Ectodermal cell (in vitro differentiated cells): ENCODE measurements at regions not wholly inside any gene's neighbourhood (a gene's known extent, or its start where the extent isn't known, plus 50 kb on each side); places are given as distances from the start of the nearest gene placed in this dataset.

ENCODE experiments used
- H3K27ac ChIP-seq: 2 replicates; pipeline ENCODE4 v1.7.0; 2013; ENCODE audit warnings: mild to moderate bottlenecking, low read depth, low read length; ENCODE audit not compliant: insufficient read depth, poor library complexity, severe bottlenecking
- H3K27me3 ChIP-seq: 2 replicates; pipeline ENCODE4 v1.7.0; 2013; ENCODE audit warnings: mild to moderate bottlenecking, low read length; ENCODE audit not compliant: insufficient read depth, control insufficient read depth, poor library complexity, severe bottlenecking
- H3K36me3 ChIP-seq: one replicate; pipeline ENCODE4 v1.7.0; 2013; ENCODE audit warnings: low read length; ENCODE audit not compliant: control insufficient read depth, insufficient read depth
- H3K4me1 ChIP-seq: one replicate; pipeline ENCODE4 v1.7.0; 2013; ENCODE audit warnings: low read length; ENCODE audit not compliant: control insufficient read depth, insufficient read depth
- H3K4me3 ChIP-seq: 2 replicates; pipeline ENCODE4 v1.7.0; 2013; ENCODE audit warnings: low read depth, low read length, control low read depth; ENCODE audit not compliant: insufficient read depth
- H3K9me3 ChIP-seq: 2 replicates; pipeline ENCODE4 v1.7.0; 2013; ENCODE audit warnings: mild to moderate bottlenecking, low read length, moderate library complexity; ENCODE audit not compliant: control insufficient read depth
- WGBS, 2 experiments: methylation state at CpG; one replicate each; pipeline ENCODE4 v1.1.7; 2013; ENCODE audit warnings: missing lambda C conversion rate in 2 of 2; 5-methylcytosine and 5-hydroxymethylcytosine counted together

DNA sequence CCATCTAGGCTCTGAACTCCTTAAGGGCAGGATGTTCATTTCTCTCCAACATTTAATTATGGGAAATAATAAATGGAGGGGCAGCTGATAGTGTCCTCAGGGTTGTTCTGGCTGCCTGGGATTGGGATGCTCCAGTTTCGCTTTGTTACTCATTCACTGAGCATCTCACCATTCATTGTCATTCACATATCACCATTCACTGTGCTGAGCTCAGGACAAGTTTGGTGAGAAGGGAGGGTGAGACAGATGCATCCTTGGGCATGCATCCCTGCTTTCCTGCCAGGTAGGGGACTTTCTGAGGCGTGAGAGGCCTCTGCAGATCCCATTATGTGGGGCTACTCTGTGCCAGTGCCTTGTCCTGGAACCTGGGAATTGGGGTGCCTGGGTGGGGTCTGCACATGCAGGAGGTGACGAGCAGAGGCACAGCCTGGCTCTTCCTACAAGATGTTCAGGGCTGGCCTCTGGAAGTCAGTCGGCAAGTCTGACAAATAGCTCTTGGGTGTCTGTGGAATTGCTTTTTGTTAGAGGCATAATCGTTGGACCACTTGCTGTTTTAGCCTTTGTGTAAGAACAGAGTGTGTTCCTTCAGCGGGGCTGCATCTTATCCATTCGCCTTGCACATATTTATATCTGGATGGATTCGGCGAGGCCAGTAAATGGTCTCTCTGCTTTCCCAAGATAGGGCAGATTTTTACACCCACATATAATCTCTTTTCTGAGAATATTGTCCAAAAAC lies 323.2 kb upstream of the THSD7B start:
- no peak overlapping the region for H3K4me3 ChIP-seq
- no peaks in the 10 kb centered on the region for H3K27me3 ChIP-seq
- H3K36me3 ChIP-seq = no peaks in the 10 kb centered on the region
- H3K4me1 ChIP-seq = peaks cover 10% of the 10 kb centered on the region
- no peak overlapping the region for H3K27ac ChIP-seq
- no peaks in the 10 kb centered on the region for H3K9me3 ChIP-seq
- WGBS, 2 experiments = 72 to 76% methylated on average over 9 of the region's 9 CpGs

DNA sequence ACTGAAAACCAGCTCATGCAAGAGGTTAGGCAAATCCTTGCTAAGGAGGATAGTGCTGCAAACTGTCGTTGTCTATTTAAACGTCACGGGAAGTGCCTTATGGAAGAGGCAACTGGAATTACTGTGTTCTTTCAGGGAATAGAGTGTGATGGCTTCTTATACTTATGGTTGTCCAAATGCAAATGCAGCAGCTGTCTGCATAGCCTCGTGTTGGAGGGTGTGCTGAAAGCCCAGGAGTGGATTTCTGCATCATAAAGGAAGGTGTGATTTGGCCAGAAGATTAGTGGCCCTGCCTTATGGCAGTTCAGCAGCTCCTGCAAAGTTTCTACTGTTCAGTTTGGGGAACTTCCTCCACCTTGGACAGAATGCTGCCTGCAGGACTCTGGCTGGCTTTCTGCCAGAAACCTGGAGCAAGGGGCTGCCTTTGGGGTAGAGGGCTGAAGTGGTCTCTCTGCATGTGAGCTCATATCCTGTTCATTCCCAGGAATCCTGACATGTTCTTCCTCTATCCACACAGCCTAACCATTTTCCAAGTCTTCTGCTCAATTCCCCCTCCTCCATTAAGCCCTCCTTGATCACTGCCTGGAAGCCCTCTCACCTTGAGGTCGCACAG lies 321.2 kb upstream of the CXCR4 start:
- Histone ChIP-seq H3K4me1 (peaks cover 14% of the 10 kb centered on the region), H3K36me3 (no peaks in the 10 kb centered on the region), H3K4me3 (no peak overlapping the region), H3K27ac (no peak overlapping the region), H3K27me3 (no peaks in the 10 kb centered on the region), H3K9me3 (no peaks in the 10 kb centered on the region)
- 69 to 75% methylated on average over 5 of the region's 5 CpGs for WGBS, 2 experiments

DNA sequence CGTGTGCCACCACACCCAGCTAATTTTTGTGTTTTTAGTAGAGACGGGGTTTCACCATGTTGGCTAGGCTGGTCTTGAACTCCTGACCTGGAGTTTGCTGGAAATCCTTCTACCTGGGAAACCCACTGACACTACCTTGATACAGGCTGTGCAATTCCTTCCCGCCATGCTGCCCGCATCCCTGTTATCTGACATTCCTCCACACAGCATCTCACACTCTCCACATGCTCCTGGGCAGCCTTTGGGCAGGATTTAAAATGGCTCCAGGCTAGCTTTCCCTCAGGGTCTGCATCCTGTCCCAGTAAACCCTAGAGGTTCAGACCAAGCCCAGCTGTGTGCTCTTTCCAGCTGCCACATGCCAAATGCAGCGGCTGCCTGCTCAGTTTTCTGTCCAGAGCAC lies 319.5 kb upstream of the CXCR4 start:
- no peaks in the 10 kb centered on the region for H3K36me3 ChIP-seq
- peaks cover 14% of the 10 kb centered on the region for H3K4me1 ChIP-seq
- no peak overlapping the region for H3K4me3 ChIP-seq
- H3K27me3 ChIP-seq = no peaks in the 10 kb centered on the region
- H3K9me3 ChIP-seq = no peaks in the 10 kb centered on the region
- 91 to 92% methylated on average over 5 of the region's 5 CpGs for WGBS, 2 experiments
- H3K27ac ChIP-seq = no peak overlapping the region

DNA sequence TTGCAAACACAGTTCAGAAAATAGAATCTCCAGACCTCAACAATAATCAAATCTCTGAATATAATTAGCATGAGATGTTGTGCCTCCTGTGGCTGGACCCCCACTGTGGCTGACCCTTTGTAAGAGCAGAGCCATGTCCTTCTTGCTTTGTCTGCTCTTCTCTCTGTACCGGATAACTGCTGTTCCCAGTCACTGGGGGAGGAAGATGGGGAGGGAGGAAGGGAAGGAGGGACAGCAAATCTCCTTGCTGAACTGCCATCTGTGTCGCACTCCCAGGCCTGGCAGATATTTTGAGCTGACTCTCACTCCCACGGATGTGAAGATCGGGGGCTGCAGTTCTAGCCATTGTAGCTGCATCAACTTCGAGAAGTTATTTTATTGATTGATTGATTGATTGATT lies 319.0 kb upstream of the CXCR4 start:
- WGBS, 2 experiments = 35 to 39% methylated on average over 5 of the region's 5 CpGs
- no peaks in the 10 kb centered on the region for H3K9me3 ChIP-seq
- H3K27me3 ChIP-seq = no peaks in the 10 kb centered on the region
- no peaks in the 10 kb centered on the region for H3K36me3 ChIP-seq
- no peak overlapping the region for H3K4me3 ChIP-seq
- H3K4me1 ChIP-seq = peaks cover 10% of the 10 kb centered on the region
- no peak overlapping the region for H3K27ac ChIP-seq

DNA sequence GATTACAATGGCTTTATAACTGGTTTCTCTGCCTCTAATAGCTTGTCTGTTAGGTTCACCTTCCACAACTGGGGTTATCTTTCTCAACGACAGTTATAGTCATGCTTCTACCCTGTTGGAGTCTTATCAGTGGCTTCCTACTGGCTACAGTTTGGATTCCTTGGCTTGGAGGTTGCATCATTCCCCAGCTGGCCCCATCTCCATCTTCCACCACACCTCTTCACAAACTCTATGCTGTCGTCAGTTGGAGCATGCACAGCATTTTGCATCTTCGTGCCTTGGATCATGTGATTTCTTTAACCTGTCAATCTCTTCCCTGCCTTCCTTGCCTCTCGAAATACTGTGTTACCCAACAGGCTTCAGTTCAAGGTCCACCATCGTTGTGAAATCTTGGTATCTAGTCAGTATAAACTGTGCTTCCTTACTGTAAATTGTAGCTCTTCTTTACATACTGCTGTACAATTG lies 316.3 kb upstream of the CXCR4 start:
- H3K4me1 ChIP-seq = peaks cover 9% of the 10 kb centered on the region

DNA sequence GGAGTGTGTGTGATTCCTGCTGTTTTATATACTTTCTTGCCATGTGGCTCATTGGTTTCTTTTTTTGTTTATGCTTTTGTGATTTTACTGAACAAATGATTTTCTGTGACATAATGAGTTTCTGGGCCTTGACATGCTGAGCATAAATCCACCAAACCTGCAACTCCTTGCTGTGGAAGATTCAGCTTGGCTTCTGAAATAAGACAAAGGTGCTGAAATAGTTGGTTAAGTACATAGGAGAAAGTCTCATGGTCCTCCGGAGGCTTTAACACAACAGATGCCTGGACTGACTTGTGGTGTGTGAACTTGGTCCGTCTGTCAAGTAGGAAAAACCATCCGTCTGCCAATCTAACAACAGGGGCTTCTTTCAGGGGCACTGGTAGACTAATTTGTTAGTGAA lies 315.3 kb upstream of the CXCR4 start:
- Histone ChIP-seq H3K36me3 (no peaks in the 10 kb centered on the region), H3K4me3 (no peak overlapping the region), H3K9me3 (no peaks in the 10 kb centered on the region), H3K27me3 (no peaks in the 10 kb centered on the region), H3K4me1 (peaks cover 9% of the 10 kb centered on the region), H3K27ac (no peak overlapping the region)
- WGBS, 2 experiments = 89 to 91% methylated on average over 3 of the region's 3 CpGs

More for the DNA sequence above, 316.3 kb upstream of the CXCR4 start:
- WGBS, 2 experiments = 90 to 94% methylated on average over 5 of the region's 5 CpGs
- H3K27me3 ChIP-seq = no peaks in the 10 kb centered on the region
- no peak overlapping the region for H3K4me3 ChIP-seq
- no peaks in the 10 kb centered on the region for H3K36me3 ChIP-seq
- H3K9me3 ChIP-seq = no peaks in the 10 kb centered on the region
- no peak overlapping the region for H3K27ac ChIP-seq

DNA sequence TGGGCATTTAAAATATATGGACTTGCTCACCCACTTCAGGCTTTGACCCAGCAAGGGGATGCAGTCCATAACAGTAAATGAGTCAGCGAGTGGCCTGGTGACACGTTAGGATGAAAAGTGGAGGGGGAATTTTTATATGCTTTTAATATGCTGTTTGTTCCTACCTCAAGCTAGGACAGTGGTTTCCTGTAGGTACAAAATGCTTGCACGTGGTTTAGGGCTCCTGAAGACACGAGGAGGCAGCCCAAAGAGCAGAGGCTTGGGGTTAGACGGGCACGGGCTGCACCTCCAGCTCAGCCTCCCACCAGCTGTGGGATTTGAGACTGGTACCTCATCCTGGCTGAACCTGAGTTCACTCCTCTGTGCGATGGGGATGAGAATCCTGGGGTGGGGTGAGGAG lies 306.2 kb upstream of the CXCR4 start:
- 71 to 76% methylated on average over 7 of the region's 7 CpGs for WGBS, 2 experiments
- Histone ChIP-seq H3K4me3 (no peak overlapping the region), H3K27ac (no peak overlapping the region), H3K4me1 (no peaks in the 10 kb centered on the region), H3K27me3 (peaks cover 40% of the 10 kb centered on the region), H3K9me3 (no peaks in the 10 kb centered on the region), H3K36me3 (no peaks in the 10 kb centered on the region)

DNA sequence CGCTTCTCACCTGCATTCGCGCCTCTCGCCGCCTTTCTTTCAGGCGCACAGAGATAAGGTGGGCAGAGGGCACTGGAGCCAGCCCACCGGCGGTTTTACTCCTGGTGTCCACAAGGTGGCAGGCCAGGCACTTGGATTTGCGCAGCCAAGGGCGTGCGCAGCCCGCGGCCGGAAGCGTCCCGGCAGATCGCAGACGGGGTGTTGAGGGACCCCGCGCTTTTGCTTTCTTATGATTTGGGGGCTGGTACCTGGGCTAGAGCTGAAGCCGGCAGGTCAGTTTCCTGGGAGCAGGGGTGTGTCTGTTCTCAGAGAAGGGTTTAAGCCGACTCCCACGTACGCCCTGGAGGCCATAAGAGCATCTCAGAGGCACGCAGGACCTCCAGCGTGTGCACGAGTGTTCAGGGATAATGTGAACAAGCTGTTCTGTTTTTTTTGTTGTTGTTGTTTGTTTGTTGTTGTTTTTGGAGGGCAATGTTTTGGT lies 305.6 kb upstream of the CXCR4 start:
- Histone ChIP-seq H3K27me3 (peaks cover 40% of the 10 kb centered on the region), H3K27ac (no peak overlapping the region), H3K4me3 (peak overlapping the region; percentile 32), H3K36me3 (no peaks in the 10 kb centered on the region), H3K4me1 (no peaks in the 10 kb centered on the region), H3K9me3 (no peaks in the 10 kb centered on the region)
- WGBS, 2 experiments = 9 to 11% methylated on average over 27 of the region's 27 CpGs

DNA sequence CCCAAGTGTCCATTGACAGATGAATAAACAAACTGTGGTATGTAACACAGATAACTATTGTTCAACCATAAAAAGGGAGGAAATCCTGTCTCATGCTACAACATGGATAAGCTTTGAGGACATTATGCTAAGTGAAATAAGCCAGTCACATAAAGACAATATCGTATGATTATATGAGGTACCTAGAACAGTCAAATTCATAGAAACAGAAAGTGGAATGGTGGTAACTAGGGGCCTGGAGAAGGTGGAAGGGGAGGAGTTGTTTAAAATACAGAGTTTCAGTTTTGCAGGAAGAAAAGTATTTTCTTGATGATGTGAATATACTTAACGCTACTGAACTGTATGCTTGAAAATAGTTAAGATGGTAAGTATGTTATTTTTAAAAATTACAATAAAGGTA lies 304.6 kb upstream of the CXCR4 start:
- no peaks in the 10 kb centered on the region for H3K36me3 ChIP-seq
- H3K4me3 ChIP-seq = no peak overlapping the region
- no peak overlapping the region for H3K27ac ChIP-seq
- 92 to 94% methylated on average over 2 of the region's 2 CpGs for WGBS, 2 experiments
- no peaks in the 10 kb centered on the region for H3K4me1 ChIP-seq
- H3K9me3 ChIP-seq = no peaks in the 10 kb centered on the region
- H3K27me3 ChIP-seq = peaks cover 40% of the 10 kb centered on the region

DNA sequence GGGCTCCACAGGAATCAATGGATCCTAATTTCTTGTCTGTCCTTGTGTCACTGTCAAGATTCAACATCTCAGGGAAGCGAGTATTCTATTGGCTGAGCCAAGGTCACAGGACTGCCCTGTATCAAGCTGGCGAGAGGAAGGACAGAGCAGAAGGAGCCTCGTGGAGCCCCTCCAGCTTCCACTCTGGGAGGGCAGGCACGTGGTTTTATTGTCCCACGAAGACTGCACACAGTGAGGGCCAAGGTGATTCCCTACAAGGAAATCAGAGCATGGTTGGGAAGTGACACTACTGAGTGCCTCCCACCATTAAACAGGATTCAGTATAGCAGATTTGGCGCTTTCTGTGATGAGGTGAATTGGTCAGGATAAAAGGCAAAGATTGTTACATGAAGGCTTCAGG lies 302.4 kb upstream of the CXCR4 start:
- no peaks in the 10 kb centered on the region for H3K4me1 ChIP-seq
- no peaks in the 10 kb centered on the region for H3K9me3 ChIP-seq
- H3K36me3 ChIP-seq = no peaks in the 10 kb centered on the region
- no peak overlapping the region for H3K4me3 ChIP-seq
- 74 to 75% methylated on average over 6 of the region's 6 CpGs for WGBS, 2 experiments
- H3K27me3 ChIP-seq = peaks cover 34% of the 10 kb centered on the region
- H3K27ac ChIP-seq = no peak overlapping the region
